ENCODE measurements at regions not wholly inside any gene's neighbourhood (a gene's known extent, or its start where the extent isn't known, plus 50 kb on each side); places are given as distances from the start of the nearest gene placed in this dataset.

DNA sequence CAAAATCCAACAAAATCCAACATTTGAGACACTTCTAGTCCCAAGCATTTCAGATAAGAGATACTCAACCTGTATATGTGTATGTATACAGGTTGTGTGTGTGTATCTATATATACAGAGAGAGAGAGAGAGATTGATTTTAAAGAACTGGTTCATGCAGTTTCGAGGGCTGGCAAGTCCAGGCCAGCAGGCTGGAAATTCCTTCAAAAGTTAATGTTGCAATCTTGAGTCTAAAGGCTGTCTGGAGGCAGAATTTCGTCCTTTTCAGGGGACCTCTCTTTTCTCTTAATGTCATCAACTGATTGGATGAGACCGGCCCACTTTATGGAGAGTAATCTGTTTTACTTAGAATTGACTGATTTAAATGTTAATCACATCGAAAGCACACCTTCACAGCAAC is 199.6 kb upstream of the IL12A start:
- DNase-seq (ENCODE audit: missing footprints) (no peak), ATAC-seq (no peak)
- intact Hi-C loops (cut with DNase I) = no loop called here

DNA sequence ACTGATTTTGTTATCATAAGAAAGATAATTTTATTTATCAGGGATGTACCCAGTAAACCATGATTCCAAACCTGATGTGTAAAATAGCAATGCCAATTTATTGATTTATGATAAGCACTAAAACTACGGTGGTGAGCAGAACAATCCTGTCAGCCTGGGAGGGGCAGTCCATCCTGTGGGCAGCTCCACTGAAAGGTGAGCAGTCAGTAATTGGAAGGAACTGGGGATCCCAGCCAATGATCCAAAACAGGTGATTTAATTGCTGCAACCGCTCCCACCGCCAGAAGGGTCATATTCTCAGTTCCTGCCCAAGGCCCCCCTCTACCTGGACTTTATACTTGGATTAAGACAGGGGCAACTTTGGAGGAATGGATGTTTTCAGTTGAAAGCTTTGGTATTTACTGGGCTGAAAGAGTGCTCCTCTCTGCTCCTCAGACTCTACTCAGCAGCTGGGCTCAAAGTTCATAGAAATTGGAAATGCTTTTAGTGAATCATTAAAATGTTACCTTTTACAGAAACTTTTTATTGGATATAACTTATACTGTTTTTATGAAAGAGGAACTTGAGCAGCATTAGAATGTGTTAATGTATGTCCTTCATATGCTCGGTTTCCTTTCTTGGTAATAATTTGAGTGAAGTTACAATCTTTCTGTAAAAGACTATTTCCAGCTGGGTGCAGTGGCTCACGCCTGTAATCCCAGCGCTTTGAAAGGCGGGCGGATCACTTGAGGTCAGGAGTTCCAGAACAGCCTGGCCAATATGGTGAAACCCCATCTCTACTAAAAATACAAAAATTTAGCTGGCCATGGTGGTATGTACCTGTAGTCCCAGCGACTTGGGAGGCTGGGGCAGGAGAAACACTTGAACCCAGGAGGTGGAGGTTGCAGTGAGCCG is 198.6 kb upstream of the IL12A start:
- ATAC-seq = no peak
- intact Hi-C loops (cut with DNase I) = no loop called here
- no peak for DNase-seq (ENCODE audit: missing footprints)

DNA sequence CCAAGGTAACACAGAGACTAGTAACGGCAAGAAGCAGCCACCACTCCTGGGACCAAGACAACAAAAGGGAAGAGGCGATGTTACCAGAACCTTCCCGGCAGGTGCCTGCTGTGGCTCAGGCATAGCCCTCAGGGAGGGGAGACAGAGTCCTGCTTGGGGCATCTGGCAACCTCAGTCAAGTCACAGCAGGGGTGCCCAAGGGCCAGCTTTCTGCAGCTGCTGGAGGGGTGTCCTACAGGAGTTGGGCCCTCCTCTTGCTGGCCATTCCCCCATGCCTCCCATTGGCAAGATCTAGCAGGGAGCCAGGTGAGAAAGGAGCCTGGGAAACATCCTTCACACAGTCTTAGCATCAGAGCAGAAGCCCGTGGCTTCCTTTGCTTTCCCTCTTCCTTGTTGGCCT is 197.3 kb upstream of the IL12A start:
- DNase-seq (ENCODE audit: missing footprints) (no peak), ATAC-seq (no peak)
- intact Hi-C loops (cut with DNase I) = no loop called here

DNA sequence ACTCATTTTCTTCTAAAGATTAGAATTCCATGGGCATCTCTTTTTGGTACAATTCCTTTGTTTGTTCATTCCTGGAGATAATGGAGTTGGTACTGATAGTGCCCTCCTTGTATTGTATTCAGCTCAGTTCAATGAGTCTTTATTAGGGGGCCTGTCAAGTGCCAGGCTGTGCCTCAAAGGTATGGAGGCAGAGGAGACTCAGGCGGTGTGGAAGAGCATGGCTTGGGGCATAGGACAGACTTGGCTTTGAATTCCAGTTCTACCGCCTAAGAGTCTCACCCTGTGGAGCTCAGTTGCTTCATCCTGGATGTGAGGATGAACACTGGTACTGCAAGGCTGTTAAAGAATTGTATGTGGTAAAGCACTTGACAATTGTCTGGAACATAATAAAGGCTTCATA is 196.6 kb upstream of the IL12A start:
- intact Hi-C loops (cut with DNase I) = no loop called here
- ATAC-seq (no peak), DNase-seq (ENCODE audit: missing footprints) (no peak)

DNA sequence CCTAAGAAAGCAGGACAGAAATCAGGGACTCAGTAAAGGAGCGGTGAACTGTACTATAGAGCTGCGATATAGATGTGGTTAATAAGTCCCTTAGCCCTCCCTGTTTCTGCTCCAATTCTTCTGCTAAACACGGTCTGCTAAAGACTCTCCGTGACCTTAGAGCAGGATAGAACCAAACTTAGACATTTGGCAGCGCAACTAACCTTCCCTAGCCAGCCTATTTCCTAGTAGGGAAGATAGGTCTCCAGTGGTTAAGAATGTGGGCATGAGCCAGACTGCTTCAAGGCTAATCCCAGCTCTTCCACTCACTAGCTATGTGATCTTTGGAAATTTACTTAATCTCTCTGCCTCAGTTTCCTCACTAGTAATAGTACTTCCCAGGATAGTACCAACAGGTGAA is 193.6 kb upstream of the IL12A start:
- intact Hi-C loops (cut with DNase I) = no loop called here
- no peak for DNase-seq (ENCODE audit: missing footprints)

DNA sequence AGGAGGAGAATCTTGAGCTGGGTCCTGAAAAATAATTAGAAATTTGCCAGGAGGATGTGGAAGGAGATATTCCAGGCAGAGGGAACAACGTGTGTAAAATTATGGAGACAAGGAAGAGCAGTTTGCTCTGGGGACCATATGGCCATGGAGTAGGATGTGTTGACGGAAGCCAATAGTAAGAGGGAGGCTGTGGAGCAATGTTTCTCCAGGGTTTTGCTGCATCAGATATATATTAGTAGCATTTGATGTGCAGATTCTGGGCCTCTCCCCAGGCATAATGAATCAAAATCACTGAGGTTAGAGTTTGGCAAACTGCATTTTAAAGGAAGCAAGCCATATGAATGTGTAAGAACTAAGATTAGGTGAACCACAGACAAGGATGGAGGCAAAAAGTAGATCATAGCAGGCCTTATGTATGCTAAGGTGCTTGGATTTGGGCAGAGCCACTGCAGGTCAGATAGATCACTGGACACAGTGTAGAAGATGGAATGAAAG is 192.9 kb upstream of the IL12A start:
- no peak for ATAC-seq
- no peak for DNase-seq (ENCODE audit: missing footprints)
- intact Hi-C loops (cut with DNase I) = no loop called here

More for the DNA sequence above, 193.6 kb upstream of the IL12A start:
- ATAC-seq = peak; percentile 85

DNA sequence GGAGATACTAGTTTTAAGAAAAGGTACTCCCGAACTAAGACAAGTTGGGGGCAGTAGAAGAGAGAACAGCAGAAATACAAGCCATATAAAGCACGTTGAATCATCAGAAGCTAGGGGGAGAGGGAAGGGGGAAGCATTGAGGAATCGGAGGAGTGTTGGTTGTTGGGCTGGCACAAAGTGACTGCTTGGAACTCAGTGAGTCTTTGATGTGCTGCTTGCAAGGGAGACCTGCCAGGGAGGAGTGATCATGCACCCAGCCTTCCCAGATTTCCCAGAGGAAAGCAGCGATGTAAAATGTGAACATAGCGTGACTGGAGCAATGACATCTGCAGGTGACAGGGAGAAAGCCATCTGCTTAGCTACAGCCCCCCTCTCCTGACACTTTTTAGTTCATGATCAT is 192.4 kb upstream of the IL12A start:
- intact Hi-C loops (cut with DNase I) = no loop called here
- ATAC-seq = no peak
- DNase-seq (ENCODE audit: missing footprints) = no peak

DNA sequence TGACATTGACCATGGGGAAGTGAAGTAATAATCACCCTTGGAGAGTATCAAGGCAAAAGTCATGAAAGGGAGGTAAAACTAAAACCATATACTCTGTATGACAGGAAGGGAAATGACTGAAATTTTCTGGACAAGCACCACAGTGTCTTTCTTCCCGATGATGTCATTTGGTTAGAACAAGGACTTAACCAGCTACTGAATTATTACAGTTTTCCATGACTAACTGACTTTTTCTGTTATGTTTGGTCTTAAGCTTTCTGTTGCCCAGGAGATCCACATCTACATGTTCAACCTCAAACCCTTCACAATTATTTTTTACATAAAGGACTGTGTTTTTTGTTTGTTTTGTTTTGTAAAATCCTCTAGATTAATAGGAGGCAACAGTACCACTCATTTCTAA is 191.9 kb upstream of the IL12A start:
- ATAC-seq = no peak
- no peak for DNase-seq (ENCODE audit: missing footprints)
- intact Hi-C loops (cut with DNase I) = no loop called here

DNA sequence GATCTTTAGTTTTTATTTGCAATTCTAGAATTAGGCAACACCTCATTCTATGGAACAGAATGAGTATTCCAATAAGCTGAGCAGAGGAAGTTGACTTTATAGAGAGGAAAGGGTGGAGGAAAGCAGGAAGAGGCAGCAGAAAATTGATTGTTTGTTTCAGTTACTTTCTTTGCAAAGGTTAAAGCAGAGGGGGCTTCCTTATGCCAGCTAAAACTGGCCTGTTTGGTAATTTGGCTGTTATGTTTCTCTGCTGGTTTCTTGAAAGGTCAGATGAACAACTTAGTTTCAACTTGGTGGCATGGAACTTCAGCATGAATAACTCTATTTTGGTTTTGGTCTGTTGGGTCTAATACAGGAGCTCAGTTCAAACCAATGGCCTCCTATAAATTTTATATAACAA is 190.9 kb upstream of the IL12A start:
- intact Hi-C loops (cut with DNase I) = no loop called here
- ATAC-seq = no peak
- no peak for DNase-seq (ENCODE audit: missing footprints)

DNA sequence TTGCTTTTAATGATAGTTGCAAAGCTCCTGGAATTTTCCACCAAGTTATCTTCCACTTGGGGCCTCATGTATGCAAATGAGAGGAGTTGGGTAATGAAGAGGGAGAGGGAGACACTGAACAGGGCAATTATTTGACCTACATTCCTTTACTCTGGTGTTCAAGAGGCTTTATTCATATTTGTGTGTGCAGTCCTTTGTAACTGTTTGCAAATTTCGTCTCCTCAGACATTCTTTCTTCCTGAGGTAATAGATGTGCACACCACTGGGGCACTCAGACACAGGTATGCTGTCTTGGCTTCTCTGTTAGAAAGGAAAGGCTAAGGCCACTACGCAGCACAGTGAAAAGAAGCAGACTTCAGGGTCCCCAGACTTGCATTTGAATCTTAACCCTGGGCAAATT is 189.7 kb upstream of the IL12A start:
- DNase-seq (ENCODE audit: missing footprints) = no peak
- ATAC-seq = peak; percentile 12
- intact Hi-C loops (cut with DNase I) = no loop called here

DNA sequence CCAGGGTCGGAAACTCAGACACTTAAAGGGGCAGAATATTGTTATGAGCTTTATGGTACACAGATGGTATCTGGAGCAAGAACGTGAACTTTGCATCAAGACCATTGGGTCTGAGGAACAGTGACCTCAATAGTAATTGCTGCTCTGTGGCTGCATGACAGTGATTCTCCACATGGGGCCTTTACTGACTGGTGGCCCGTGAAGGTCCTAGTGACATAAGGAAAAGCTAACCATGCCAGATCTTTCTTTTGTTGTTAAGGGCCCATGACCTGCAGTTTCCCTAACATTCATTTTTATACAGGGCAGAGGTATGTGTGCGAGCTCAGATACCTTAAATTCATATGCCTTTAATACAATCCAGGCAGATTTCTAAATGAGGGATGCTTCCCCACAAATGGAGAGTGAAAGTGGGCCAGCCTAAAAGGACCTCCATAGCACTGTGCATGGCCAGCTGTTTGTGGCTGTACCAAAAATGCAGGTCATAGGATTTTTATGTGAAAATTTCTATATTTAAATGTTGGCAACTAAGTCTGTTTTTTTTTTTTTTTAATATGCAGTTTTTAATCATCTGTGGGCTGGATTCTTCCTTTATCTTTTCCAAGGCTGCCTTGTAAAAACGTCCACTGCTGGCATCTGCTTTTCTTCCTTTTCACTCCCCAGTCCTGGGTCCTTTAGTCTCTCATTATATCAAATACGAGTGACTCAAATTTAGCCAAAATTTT is 188.0 kb upstream of the IL12A start:
- ATAC-seq (no peak), DNase-seq (ENCODE audit: missing footprints) (no peak)
- intact Hi-C loops (cut with DNase I) = loop anchor here (10.0 kb wide), 1 partner anchor 476 kb away; no protein-coding TSS in a partner anchor

DNA sequence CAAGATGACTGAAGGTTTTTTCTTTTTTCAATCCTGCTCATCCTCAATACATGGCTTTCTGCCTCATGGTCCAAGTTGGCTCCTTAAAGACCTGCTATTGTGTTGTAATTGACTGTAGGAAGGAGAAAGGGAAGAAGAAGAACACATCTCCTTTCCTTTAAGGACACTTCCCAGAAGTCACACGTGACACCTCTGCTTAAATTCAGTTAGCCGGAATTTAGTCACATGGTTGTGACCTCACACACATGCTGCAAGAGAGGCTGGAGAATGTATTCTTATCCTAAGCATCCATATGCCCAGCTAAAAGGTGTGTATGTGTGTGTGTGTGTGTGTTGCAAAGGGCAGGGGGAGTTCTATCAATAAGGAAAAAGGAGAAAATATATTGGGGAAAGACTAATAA is 185.8 kb upstream of the IL12A start:
- DNase-seq (ENCODE audit: missing footprints) = no peak
- no peak for ATAC-seq
- intact Hi-C loops (cut with DNase I) = loop anchor here (10.0 kb wide), 1 partner anchor 478 kb away; no protein-coding TSS in a partner anchor

DNA sequence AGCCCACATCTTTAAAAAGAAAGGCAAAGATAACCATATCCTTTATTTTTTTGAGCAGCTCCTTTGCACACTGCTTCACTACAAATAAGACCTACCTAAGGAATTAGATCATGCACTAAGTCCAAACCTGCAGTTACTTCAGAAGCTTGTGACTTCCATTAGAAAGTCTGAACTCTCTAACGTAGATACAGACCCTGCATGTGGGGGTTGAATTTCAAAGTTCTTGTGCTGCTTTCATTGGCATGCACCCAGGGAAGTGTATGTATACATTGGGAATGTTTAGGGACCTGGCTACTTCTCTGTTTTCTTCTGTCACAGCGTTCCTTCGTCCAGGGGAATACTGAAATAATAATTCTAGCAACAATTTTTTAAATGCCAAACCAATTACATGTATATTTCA is 185.2 kb upstream of the IL12A start:
- ATAC-seq = no peak

DNA sequence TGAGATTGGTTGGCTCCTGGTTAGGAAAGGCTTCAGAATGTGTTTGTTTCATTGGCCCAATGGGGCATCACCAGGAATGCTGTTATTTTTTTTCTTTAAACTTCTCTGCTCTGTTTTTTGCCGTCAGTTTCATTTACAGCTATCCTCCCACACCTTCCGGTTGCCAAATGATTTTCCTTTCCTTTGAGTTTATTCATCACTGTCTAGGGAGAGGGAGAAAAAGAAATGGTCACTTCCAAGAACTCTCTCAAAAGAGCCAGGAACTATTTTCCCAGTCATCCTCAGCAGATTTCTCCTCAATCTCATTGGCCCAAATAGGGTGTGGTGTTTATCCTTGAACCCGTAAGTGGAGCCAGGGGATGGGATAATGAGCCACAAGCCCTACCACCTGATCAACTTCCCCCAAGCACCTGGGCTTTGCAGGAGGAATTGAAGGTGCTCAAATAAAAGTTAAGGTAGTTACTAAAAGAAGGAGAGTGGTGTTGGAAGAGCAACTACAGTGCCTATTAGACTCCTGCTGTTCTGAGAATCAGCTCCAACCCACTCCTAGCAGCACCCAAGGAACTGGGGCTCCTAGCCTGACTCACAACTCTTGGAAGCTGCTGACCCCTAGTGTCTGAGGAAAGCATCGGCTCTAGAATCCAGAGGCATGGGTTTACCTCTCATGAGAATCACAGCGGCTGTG is 183.8 kb upstream of the IL12A start:
- intact Hi-C loops (cut with DNase I) = loop anchor here (1.0 to 10.0 kb wide), 4 partner anchors 40 to 543 kb away; no protein-coding TSS in a partner anchor
- DNase-seq (ENCODE audit: missing footprints) (no peak), ATAC-seq (peak; percentile 93)

More for the DNA sequence above, 185.2 kb upstream of the IL12A start:
- intact Hi-C loops (cut with DNase I) = loop anchor here (10.0 kb wide), 1 partner anchor 479 kb away; no protein-coding TSS in a partner anchor
- no peak for DNase-seq (ENCODE audit: missing footprints)

DNA sequence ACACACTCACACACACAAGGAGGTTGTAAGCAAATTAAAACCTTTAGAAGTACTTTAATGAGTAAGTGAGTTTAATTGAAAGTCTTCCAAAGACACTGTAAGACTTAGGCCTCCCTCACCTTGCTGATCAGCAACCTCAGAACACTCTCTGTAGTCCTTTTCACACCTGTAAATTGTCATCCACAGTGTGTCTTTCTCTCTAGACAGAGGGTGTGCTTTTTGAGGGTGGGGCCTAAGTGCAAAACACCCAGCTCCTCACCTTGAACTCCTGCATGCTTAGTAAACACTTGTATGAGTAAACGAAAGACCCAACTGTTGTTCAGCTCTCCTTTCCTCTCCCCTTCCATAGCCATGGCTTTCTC is 183.2 kb upstream of the IL12A start:
- ATAC-seq = no peak
- intact Hi-C loops (cut with DNase I) = loop anchor here (1.0 to 10.0 kb wide), 4 partner anchors 41 to 543 kb away; no protein-coding TSS in a partner anchor
- DNase-seq (ENCODE audit: missing footprints) = no peak

DNA sequence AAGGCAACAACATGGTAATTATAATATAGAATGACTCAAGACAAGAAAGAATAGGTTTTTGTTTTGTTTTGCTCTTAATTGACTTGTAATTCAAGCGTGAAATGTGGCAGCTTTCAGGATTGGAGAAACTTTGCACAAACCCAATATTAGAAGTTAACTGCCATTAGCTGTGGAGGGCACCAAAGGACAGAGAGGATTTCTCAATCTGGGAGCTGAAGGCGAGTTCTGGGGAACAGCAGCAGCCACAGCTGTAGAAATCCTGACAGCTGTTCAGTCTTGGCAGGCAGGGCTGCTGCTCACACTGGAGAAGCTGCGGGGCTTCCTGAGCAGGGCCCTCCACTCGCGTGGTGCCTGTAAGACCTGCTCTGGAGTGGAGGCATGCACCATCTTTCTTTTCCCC is 182.2 kb upstream of the IL12A start:
- intact Hi-C loops (cut with DNase I) = loop anchor here (5.0 to 10.0 kb wide), 2 partner anchors 482 to 544 kb away; no protein-coding TSS in a partner anchor

DNA sequence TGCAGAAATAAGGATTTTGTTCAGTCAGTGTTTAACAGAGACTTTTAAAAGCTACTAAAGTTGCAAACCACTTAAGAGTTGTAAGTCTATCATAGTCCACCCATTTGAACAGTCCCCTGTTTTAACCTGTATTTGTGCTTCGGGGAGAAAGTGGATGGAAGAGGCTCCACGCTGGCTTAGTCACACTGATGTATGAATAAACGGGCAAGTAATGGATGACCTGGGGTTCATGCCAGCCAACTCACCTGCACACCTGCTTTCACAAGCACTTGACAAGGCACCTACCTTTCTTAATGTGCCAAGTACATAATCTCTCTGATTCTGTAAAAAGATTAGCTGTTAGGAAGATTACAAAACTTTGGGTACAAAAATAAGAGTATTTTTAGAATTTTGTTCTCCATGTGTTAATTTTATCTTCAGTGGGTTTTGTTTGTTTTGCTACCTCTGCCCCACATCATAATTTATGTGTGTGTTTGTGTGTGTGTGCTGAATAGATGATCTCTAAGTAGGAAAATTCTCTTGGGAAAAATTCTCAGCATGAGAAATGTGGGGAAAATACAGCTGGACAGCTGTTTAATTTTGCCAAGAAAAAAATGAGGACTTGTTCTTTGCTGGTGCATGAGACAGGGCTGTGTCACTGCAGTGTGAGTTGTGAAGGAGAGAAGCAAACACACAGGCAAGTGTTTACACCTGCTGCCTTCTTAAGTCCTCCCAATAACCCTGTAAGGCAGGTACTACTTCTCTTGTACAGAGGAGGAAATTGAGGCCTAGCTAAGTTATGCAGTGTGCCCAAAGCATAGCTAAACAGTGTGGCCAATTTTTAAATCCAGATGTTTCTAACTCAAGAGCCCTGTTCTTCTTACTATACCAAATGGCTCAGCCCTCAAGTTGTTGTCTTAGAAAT is 181.2 kb upstream of the IL12A start:
- DNase-seq (ENCODE audit: missing footprints) = no peak
- intact Hi-C loops (cut with DNase I) = loop anchor here (5.0 to 10.0 kb wide), 2 partner anchors 483 to 545 kb away; no protein-coding TSS in a partner anchor
- ATAC-seq = peak; percentile 15

More for the DNA sequence above, 182.2 kb upstream of the IL12A start:
- peak; percentile 74 for DNase-seq (ENCODE audit: missing footprints)
- peak; percentile 86 for ATAC-seq
